ENCODE measurements at regions not wholly inside any gene's neighbourhood (a gene's known extent, or its start where the extent isn't known, plus 50 kb on each side); places are given as distances from the start of the nearest gene placed in this dataset.
"Not testable (repeated sequence)": the region's sequence is repeated elsewhere in the genome, so short reads cannot be mapped to it uniquely, and the experiment has no call there.

DNA sequence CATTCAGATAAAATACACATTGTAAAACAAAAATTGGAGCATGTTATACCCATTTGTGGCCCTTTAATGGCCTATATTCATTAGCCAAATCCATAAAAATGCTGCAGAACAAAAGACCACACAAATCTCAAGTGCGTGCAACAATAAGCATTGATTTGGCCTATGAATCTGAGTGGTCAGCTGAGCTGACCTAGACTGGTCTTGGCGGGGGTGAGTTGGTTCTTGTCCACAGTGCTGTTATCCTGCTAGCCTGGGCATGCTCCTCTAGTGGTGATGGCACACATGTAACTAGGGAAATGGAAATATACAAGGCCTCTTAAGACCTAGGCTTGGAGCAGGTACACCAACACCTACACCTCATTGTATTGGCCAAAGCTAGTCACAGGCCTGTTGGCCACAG is 122.2 kb upstream of the TBCA start:
- Histone ChIP-seq H3K27me3 (no peaks in the 10 kb centered on the region), H3K27ac (no peak overlapping the region), H3K4me3 (no peak overlapping the region), H3K9me3 (no peaks in the 10 kb centered on the region), H3K4me1 (no peaks in the 10 kb centered on the region), H3K36me3 (no peaks in the 10 kb centered on the region)
- TF ChIP-seq POLR2A (IDR thresholded peaks at IDR 0.05), result no peak
- TF ChIP-seq, protein P1, sequence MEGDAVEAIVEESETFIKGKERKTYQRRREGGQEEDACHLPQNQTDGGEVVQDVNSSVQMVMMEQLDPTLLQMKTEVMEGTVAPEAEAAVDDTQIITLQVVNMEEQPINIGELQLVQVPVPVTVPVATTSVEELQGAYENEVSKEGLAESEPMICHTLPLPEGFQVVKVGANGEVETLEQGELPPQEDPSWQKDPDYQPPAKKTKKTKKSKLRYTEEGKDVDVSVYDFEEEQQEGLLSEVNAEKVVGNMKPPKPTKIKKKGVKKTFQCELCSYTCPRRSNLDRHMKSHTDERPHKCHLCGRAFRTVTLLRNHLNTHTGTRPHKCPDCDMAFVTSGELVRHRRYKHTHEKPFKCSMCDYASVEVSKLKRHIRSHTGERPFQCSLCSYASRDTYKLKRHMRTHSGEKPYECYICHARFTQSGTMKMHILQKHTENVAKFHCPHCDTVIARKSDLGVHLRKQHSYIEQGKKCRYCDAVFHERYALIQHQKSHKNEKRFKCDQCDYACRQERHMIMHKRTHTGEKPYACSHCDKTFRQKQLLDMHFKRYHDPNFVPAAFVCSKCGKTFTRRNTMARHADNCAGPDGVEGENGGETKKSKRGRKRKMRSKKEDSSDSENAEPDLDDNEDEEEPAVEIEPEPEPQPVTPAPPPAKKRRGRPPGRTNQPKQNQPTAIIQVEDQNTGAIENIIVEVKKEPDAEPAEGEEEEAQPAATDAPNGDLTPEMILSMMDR (IDR thresholded peaks at IDR 0.05), result no peak
- no peak for DNase-seq

DNA sequence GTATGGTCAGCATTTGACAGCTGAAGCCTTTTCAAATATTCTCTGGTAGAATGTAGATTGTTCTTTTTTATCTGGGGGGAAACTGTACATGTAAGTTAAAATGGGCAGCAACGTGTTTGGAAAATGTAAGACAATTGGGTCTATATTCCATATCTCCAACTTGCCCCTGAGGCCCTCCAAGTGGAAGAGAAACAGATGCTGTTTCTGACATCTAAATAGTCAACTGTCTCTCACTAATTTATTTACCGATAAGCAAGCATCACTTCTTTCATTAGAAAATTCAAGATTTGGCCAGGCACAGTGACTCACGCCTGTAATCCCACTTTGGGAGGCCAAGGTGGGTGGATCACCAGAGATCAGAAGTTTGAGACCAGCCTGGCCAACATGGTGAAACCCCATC is 120.2 kb upstream of the TBCA start:
- Histone ChIP-seq H3K4me3 (no peak overlapping the region), H3K36me3 (no peaks in the 10 kb centered on the region), H3K27me3 (no peaks in the 10 kb centered on the region), H3K27ac (no peak overlapping the region), H3K9me3 (no peaks in the 10 kb centered on the region), H3K4me1 (no peaks in the 10 kb centered on the region)
- DNase-seq, result no peak
- TF ChIP-seq, protein P1 (IDR thresholded peaks at IDR 0.05), result no peak
- TF ChIP-seq POLR2A (IDR thresholded peaks at IDR 0.05), result no peak

DNA sequence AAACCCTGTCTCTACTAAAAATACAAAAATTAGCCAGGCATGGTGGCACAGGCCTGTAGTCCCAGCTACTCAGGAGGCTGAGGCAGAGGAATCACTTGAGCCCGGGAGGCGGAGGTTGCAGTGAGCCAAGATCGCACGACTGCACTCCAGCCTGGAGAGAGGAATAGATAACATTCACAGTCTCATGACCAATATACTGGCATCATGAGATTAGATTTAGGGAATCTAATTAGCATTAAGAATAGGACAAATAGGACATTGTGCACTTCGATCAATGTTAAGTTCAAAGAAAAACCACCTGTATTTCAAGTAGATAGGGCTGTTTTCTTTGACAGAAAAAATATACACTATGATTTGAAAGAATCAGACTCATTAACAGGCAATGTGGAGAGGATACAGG is 118.0 kb upstream of the TBCA start:
- H3K36me3 ChIP-seq, H3K4me3 ChIP-seq, H3K27me3 ChIP-seq, H3K27ac ChIP-seq, H3K9me3 ChIP-seq, H3K4me1 ChIP-seq: not testable (repeated sequence)
- DNase-seq, result peak in 1 of 3 donors; percentile 6

DNA sequence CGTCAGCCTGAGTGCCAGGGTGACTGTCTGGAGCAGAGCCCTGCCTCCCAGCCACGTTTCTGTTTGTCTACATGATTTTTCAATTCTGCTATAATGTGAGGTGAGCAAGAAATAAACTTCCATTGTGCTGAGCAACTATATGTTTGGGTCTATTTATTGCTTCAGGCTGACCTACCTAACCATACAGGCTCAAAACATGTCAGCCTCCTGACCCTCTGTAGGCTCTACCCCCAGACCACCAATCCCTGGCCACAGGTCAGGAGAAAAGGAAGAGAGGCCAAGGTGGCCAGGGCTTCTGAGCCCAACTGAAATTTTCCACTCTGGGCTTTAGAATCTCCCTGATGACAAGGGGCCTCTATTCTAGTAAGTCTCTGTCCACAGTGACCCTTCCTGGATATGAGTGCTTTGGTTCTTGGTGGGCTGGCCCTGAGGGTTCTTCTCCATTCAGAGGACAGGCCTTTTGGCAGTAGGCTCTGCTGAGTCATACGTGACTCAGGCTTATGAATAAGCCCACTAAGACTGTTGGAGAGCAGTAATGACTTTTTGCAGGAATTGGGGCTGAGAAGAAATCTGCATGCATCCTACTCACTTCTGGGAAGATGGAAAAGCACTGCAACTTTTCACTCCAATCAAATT is 117.2 kb upstream of the TBCA start:
- no peak for TF ChIP-seq POLR2A (IDR thresholded peaks at IDR 0.05)
- TF ChIP-seq, protein P1 (IDR thresholded peaks at IDR 0.05), result no peak
- H3K36me3 ChIP-seq, result no peaks in the 10 kb centered on the region
- no peaks in the 10 kb centered on the region for H3K4me1 ChIP-seq
- peak in 1 of 3 donors; percentile 11 for DNase-seq
- H3K27ac ChIP-seq, result no peak overlapping the region
- no peak overlapping the region for H3K4me3 ChIP-seq
- no peaks in the 10 kb centered on the region for H3K27me3 ChIP-seq
- H3K9me3 ChIP-seq, result no peaks in the 10 kb centered on the region

DNA sequence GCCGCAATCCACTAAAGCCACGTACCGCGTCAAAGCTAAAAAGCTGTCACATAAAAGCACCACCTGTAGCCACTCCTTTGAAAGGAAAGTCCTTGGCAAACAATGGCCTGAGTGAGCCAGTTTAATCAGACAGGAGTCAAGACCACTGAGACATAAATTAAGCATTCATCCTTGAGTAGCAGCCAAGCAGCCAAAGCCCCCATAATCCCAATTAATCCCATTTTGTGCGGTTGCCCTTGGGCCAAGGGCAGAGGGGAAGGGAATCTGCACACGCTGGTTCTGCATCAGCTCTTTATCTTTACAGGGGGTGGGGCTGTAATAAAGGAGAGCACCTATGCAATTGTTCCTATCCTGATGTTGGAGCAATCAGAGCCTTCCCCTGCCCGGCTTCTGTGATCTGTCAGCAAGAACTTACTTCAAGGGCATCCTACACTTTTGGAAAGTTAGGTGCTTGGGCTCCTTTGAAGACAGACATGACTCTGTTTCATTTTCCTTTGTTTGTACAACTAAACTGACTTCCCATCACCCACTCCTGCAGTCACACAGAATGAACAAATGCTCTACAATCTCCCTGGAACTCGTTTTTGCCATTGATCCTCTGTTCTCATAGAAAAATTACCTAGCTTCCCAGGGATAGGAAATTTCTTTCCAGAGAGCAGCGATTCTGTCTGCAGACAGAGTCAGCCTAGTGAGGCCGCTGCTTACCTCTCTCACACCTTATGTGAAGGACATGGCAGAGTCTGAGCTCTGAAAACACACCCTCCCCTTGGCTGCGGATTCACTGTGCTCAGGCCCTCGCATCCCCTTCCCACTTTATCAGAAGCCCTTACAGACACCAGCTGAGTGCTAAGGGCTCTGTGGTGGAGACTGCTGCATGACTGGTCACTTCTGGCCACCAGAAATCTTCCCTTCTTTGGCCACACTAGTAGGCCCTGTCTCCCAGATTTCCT is 116.2 kb upstream of the TBCA start:
- DNase-seq, result peak in 1 of 3 donors; percentile 6
- no peak overlapping the region for H3K4me3 ChIP-seq
- H3K27ac ChIP-seq, result no peak overlapping the region
- no peaks in the 10 kb centered on the region for H3K27me3 ChIP-seq
- H3K9me3 ChIP-seq, result no peaks in the 10 kb centered on the region
- no peak for TF ChIP-seq POLR2A (IDR thresholded peaks at IDR 0.05)
- TF ChIP-seq, protein P1 (IDR thresholded peaks at IDR 0.05), result no peak
- H3K4me1 ChIP-seq, result no peaks in the 10 kb centered on the region
- no peaks in the 10 kb centered on the region for H3K36me3 ChIP-seq

DNA sequence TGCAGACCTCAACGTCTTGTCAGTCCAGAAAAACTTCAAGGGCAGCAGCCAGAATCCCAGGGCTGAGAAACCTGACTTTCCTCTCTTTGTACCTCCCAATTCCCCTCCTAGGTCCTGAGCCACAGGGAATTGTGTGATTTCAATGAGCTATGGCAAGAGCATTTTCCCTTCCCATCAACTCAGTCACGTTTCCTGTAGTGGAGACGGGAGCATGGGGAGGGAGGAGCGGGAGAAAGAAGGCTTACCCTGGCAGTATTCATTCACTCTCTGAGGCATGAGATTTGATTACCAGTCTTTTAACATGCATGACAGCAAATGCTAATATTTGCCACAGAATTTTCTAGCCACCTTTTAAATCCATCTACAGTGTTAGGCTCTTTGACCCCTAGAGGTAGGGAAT is 109.4 kb upstream of the TBCA start:
- no peak for DNase-seq

More for the DNA sequence above, 109.4 kb upstream of the TBCA start:
- no peak for TF ChIP-seq POLR2A (IDR thresholded peaks at IDR 0.05)
- TF ChIP-seq, protein P1 (IDR thresholded peaks at IDR 0.05), result no peak
- Histone ChIP-seq H3K27ac (no peak overlapping the region), H3K9me3 (no peaks in the 10 kb centered on the region), H3K36me3 (no peaks in the 10 kb centered on the region), H3K4me1 (no peaks in the 10 kb centered on the region), H3K4me3 (no peak overlapping the region), H3K27me3 (no peaks in the 10 kb centered on the region)

All from Peyer's patch (tissue), 4 donors.